HG03432 (cell line): ENCODE measurements at regions not wholly inside any gene's neighbourhood (a gene's known extent, or its start where the extent isn't known, plus 50 kb on each side); places are given as distances from the start of the nearest gene placed in this dataset.
"Not testable (repeated sequence)": the region's sequence is repeated elsewhere in the genome, so short reads cannot be mapped to it uniquely, and the experiment has no call there.

ENCODE experiments used
- ATAC-seq: cut with Tn5 transposase; IDR thresholded peaks from one replicate; pipeline ENCODE4 v1.9.1; 2021; ENCODE audit warnings: mild to moderate bottlenecking, moderate library complexity; ENCODE audit not compliant: unreplicated experiment

DNA sequence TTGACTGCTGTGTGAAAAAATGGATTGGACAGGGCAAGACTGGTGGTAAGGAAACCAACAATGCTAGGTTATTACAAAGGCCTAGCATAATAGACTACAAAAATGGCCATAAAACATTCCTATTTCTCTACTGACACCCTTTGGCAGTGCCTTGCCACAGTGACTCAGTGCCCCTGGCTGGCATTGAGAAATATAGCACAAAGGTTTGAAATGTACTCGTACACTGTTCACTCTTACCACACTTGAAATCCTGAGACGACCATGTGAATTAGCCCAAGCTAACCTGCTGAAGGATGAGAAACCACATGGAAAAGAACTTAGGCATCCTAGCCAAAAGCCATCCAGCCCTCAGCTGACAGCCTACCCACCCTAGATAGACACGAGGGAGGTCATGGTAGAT, 149.8 kb upstream of the PALMD start:
- ATAC-seq = no peak

DNA sequence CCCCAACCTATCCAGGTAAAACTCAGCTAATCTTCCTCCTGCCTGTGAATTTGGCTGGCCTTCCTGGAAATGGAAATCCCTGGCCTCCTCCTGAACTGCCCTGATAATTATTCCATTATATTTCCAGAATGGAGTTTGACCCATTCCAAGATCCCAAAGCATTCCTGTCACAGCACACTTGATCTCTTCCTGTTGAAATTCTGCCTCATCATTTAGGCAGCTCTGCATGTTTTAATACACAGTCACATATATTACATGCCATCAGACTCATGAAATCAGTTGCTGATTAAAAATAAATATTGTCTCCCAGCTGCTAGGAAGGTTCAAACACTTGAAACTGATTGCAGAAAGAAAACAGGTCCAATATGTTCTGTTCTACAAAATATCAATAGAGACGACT, 148.2 kb upstream of the PALMD start:
- ATAC-seq = no peak

DNA sequence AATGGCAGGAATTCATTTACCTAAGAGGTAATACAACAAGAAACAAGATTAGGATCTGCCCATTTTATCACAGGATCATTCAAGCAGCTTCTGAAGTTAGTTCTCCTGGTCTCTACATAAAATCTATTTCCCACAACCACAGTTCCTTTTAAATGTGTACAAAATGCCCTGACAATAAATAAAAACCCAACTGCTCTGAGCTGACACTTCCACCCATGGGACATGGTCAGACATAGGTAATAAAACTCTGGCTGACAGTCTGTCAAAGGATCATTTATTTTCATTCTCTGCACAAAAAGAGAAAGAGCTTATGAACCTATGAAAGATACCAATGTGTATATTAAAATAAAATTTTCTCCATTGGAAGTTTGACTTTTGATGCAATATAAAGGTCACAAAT, 145.4 kb upstream of the PALMD start:
- no peak for ATAC-seq

DNA sequence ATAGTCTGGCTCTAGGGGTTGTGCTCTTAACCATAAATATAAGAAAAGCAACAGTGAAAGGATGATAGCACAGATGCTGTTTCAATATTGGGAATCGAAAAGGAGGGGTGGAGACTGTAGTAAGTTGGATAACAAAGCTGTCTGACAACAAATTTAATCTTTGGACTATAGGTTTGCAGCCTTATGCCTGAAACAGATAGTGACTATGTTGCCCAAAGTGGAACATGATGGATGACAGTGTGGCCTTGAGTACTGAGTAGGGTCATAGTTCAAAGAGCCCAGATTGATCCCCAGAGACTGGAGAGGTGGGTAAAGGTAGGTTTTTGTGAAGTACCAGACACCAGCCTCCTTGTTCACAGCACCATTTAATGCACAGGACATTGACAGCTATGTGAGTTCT, 144.0 kb upstream of the PALMD start:
- no peak for ATAC-seq

DNA sequence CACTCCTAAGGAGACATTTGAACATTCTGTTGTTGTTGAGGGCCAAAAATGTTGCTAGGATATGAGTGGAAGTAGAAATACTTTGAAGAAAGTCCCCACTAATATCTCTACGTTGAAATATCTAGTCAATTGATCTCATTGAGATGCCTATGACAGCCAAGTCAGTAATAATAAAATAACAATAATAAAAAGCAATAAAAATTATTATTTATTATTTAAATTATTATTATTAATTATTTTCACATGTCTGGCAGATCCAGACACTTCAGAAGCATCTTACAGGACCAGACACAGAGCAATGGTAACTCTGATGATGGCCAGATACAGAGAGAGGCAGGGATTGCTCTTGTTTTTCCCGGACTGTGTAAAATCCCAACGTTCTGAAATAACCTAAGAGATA, 143.5 kb upstream of the PALMD start:
- no peak for ATAC-seq

- ATAC-seq = no peak
These were observed 142.6 kb upstream of the PALMD start for GRCh38 chr1:99503276-99503747.

DNA sequence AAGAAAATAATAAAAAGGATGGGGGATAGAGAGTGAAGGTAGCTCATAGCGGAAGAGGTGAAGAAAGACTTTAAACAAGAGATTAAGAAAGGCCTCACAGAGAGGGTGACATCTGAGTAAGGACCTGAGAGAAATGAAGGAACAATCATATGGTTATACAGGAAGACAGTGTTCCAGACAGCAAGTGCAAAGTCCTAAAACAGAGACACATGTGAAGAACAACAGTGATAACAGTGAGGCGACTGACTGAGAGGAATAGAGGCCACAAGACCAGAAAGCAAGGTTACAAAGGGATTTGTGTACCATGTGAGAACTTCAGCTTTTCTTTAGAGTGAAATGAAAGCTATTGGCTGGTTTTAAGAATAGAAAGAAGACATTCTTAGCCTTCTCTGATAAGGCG, 141.6 kb upstream of the PALMD start:
- ATAC-seq = no peak

DNA sequence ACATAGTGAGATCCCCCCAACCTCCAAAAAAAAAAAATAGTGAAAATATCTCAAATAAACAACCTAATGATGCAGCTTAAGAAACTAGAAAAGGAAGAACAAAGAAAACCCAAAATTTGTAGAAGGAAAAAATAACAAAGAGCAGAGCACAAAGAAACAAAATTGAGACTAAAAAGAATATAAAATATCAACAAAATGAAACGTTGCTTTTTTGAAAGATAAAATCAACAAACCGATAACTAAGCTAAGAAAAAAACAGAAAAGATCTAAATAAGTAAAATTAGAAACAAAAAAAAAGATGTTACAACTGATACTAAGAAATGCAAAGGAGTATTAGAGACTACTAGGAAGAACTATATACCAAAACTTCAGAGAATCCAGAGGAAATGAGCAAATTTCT, 139.3 kb upstream of the PALMD start:
- ATAC-seq = no peak

GRCh38 chr1:99507446-99507845, 138.5 kb upstream of the PALMD start:
- not testable (repeated sequence) for ATAC-seq

DNA sequence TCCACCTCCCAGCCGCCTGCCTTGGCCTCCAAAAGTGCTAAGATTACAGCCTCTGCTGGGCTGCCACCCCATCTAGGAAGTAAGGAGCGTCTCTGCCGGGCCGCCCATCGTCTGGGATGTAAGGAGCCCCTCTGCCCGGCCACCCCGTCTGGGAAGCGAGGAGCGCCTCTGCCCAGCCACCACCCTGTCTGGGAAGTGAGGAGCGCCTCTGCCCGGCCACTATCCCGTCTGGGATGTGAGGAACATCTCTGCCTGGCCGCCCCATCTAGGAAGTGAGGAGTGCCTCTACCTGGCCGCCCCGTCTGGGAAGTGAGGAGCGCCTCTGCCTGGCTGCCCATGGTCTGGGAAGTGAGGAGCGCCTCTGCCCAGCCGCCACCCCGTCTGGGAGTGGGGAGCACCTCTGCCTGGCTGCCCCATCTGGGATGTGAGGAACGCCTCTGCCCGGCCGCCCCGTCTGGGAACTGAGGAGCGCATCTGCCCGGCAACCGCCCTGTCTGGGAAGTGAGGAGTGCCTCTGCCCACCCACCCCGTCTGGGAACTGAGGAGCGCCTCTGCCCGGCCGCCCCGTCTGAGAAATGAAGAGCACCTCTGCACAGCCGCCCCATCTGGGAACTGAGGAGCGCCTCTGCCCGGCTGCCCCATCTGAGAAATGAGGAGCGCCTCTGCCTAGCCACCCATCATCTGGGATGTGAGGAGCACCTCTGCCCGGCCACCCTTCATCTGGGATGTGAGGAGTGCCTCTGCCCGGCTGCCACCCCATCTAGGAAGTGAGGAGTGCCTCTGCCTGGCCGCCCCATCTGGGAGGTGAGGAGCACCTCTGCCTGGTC, 137.8 kb upstream of the PALMD start:
- ATAC-seq = no peak

DNA sequence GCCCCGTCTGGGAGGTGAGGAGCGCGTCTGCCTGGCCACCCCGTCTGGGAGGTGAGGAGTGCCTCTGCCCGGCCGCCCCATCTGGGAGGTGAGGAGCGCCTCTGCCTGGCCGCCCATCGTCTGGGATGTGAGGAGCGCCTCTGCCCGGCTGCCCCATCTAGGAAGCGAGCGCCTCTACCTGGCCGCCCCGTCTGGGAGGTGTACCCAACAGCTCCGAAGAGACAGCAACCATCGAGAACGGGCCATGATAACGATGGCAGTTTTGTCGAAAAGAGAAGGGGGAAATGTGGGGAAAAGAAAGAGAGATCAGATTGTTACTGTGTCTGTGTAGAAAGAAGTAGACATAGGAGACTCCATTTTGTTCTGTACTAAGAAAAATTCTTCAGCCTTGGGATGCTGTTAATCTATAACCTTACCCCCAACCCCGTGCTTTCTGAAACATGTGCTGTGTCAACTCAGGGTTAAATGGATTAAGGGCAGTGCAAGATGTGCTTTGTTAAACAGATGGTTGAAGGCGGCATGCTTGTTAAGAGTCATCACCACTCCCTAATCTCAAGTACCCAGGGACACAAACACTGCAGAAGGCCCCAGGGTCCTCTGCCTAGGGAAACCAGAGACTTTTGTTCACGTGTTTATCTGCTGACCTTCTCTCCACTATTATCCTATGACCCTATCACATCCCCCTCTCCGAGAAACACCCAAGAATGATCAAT, 137.0 kb upstream of the PALMD start:
- not testable (repeated sequence) for ATAC-seq

DNA sequence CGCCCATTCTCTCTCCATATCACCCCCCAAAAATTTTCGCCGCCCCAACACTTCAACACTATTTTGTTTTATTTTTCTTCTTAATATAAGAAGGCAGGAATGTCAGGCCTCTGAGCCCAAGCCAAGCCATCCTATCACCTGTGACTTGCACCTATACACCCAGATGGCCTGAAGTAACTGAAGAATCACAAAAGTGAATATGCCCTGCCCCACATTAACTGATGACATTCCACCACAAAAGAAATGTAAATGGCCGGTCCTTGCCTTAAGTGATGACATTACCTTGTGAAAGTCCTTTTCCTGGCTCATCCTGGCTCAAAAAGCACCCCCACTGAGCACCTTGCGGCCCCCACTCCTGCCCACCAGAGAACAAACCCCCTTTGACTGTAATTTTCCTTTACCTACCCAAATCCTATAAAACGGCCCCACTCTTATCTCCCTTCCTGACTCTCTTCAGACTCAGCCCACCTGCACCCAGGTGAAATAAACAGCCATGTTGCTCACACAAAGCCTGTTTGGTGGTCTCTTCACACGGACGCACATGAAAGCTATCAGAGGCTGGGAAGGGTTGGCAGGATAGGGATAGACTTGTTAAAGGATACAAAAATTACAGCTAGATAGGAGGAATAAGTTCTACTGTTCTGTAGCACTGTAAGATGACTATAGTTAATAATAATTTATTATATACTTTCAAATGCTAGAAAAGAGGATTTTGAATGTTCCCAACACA, 130.9 kb upstream of the PALMD start:
- ATAC-seq = not testable (repeated sequence)

GRCh38 chr1:99516141-99516540, 129.8 kb upstream of the PALMD start:
- ATAC-seq = no peak

DNA sequence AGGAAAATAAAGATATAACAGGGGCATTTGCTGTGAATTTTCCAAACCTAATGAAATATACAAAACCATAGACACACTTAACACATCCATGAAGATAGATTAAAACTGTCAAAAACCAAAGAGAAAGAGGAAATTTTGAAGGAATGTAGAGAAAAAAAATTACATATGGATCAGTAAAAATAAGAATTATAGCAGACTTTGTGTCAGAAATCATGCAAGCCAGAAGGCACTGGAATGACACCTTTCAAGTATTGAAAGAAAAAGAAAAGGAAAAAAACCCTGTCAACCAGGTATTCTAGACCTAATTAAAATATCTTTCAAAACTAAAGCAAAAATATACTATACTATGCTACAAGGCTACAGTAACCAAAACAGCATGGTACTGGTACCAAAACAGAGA, 125.8 kb upstream of the PALMD start:
- ATAC-seq = no peak

GRCh38 chr1:99525331-99525730, 120.6 kb upstream of the PALMD start:
- ATAC-seq = no peak

GRCh38 chr1:99527078-99527477, 118.8 kb upstream of the PALMD start:
- no peak for ATAC-seq

DNA sequence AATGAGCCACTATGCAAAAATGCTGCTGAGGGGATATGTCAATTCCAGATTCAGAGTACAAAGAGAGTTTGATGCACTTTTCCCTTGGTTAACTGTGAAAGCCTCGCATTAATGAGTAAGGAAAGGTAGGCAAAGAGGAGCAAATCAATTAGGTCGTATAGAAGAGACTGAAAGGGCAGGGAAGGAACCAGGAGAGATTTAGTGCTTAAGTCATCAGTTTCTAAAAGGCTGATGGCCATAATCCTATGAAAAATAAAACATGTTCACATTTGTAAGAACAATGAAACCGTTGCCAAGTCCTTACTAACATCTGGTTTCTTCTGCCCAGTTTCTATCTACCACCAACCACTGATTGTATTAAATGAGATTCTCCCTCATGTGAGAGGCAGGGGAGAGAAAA, 118.4 kb upstream of the PALMD start:
- ATAC-seq = no peak

DNA sequence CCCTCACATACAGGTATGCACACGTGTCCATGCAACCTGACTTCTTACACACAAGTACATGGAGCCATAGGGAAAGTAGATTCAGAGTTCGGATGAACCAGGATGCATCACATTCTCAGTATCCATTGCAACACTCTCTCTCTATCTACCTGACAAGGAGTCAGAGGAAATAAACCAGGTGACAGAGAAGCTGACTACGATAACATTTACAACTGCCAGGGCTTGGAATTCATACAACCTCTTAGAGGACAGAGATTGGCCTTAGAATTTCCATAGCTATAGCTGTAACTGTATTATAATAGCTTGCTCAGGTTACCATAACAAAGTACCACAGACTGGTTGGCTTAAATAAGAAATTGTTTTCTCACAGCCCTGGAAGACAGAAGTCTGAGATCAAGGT, 116.9 kb upstream of the PALMD start:
- no peak for ATAC-seq

DNA sequence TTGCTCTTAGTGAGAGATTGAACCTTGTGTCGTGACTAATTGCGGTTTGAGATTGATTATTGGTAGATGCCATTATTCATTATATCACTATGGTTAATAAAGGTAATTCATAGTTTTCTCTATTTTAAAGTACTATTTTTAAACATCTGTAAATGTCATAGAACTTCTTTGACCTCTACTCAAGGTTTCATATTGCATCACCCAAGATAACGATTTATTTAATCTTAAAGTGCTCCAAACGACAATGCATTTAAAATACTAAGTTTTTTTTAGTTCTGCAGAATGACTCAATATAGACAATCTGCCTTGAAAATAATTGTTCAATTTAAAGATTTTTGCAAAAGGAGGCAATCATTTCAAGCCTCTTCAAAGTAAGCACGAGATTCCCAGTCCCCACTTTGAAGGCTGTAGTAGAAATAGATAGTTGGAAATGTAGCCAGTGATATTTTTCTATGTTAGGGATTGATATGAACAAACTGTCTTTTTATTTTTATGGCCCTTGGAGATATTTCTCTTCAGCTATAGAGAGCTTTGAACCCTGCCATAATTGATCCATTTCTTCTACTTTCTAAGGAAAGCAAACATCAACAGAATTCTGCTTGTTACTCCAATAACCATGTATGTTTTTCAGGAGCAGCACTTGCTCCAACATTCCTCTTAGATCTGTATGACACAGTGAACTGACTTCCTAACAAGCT, 114.2 kb upstream of the PALMD start:
- ATAC-seq = no peak

GRCh38 chr1:99532276-99532580, 113.7 kb upstream of the PALMD start:
- ATAC-seq = no peak

DNA sequence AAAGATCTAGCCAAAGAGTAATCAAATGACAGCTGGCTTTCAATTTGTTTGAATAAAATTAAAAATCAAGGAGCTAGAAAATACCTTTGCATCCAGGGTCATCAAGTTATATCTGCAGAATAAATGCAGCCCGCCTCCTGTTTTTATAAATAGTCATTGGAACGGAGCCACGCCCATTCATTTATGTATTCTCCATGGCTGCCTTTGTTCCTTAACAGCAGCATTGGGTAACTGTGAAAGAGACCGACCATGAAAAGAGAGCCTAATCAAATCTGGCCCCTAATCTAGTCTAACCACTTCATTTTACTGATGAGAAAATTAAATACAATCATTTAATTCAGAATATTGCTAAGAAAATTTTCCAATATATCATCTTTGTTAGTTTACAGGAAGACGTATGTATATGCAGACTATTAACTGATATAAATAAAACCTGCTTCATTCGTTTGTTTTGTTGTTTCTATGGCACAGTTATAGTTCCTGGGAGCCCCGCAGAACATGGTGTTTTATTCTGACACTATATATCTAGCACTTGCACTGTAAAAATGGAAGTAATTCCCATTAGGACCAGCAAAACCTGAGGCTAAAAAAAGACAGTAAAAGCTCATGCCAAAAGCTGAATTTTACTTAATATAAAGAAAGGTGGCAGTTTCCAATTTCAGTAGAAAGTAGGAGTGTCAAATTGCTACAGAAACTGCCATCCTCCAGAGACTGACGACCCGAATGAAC, 111.8 kb upstream of the PALMD start:
- ATAC-seq = no peak
